ENCODE measurements at regions not wholly inside any gene's neighbourhood (a gene's known extent, or its start where the extent isn't known, plus 50 kb on each side); places are given as distances from the start of the nearest gene placed in this dataset.

DNA sequence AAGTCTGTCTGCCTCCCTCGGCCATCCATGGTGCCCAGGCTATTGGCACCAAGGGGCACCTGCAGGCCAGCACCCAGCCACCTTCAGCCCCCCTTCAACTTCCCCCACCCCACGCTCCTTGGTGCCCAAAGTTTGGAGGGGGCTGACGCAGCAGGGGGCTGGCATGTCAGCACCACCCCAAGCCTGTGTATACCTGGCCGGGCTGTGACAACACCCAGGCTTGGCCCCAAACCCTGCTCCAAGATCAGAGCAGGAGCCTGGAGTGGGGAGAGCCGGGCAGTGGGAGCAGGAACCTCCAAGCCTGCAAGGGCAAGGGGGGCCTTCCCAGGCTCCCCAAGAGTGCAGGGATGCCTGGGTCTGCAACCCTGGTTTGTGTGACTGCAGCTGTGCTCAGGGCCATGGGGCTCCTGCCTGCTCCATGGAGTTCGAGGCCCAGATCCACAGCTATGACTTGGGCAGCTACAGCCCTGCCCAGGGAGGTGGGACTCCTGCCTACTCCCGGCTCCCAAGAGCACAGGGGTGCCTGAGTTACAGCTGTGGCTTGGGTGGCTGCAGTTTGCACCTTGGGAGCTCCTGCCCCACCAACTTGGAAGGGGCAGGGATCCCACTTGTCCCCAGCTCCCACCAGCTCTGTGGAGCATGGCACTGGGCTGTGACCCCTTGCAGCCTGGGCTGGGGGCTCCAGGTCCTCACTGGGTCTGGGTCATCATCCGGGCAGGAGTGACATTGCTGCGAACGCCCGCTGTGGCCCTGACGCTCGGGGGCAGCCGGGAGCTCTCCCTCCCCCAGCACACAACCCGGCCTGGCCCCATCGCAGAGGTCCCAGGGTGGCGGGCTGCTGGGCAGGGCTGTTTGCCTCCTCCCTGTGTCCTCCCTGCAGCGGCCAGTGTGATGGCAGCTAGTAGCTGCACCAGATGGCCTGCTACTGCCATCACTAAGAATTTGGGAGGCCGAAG is 175.5 kb upstream of the SDK2 start:
- intact Hi-C loops (cut with DNase I; ENCODE audit: low total_unique reads), result no loop called here
- TF ChIP-seq CTCF (IDR thresholded peaks at IDR 0.05) (no peak), POLR2A (IDR thresholded peaks at IDR 0.05) (no peak)
- DNase-seq (ENCODE audit: low spot score in 2 of 2), result peak in 1 of 2 donors; percentile 66
- 89 to 91% methylated on average over 14 to 16 of the region's 19 CpGs for WGBS, 2 donors
- H3K4me3 ChIP-seq (ENCODE audit: low read depth, poor library complexity, severe bottlenecking), result no peak overlapping the region

DNA sequence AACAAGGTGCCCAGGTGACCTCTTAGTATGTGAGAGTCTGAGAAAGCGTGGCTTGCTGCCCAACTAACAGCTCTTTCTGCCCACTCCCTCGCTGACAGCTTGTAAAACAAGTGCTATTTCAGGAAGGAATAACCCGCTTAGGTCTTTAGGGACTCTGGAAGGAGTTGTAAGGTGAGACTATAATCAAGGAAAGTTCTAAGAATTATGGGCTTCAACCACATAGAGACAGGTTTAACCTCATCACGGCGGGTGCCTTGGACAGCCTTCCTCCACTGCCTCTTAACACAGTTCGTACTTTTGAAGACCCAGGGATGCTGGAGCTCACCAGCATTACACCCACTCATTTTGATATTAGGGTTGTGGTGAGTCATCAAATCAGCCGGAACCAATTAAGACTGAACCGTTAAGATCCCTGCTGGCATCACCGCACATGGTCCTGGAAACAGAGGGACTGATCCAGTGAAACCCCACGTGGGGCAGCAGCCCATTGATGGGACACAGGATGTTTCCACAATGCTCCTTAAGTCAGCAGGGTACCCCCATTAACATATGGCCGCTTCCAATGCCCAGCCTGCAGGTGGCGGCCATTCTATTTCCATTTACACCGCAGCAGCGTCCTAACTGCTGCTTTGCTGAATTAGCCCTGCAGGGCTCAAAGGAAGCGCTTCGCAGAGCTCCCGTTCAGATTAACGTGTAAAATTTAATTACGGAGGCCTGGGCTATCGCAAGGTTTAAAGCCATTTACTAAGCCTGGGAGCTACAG is 176.6 kb upstream of the SDK2 start:
- no peak overlapping the region for H3K4me3 ChIP-seq (ENCODE audit: low read depth, poor library complexity, severe bottlenecking)
- intact Hi-C loops (cut with DNase I; ENCODE audit: low total_unique reads), result no loop called here
- WGBS, 2 donors, result 17 to 26% methylated on average over 20 of the region's 20 CpGs
- TF ChIP-seq POLR2A (IDR thresholded peaks at IDR 0.05), result no peak
- no peak for TF ChIP-seq CTCF (IDR thresholded peaks at IDR 0.05)
- peak in 1 of 2 donors; percentile 79 for DNase-seq (ENCODE audit: low spot score in 2 of 2)

- intact Hi-C loops (cut with DNase I; ENCODE audit: low total_unique reads), result no loop called here
- no peak for TF ChIP-seq CTCF (IDR thresholded peaks at IDR 0.05)
- TF ChIP-seq POLR2A (IDR thresholded peaks at IDR 0.05), result no peak
Measured at GRCh38 chr17:73821665-73822064, 177.4 kb upstream of the SDK2 start.

DNA sequence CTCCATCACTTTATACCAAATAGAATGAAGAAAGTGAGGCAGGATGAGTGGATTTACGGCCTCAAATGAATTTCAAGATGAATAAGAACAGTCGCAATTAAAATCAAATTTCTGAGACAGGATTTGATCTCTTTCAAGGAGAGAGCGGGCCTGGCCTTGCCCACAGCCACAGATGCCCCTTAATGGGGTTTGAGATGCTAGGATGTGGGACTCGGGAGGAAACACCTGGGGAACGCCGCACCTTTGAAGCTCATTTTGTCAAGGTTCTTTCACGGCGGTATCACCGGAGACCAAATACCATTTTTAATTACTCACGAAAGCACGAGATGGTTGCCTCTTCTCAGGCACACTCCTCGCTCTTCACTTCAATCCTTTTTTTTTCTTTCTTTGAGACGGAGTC is 178.1 kb upstream of the SDK2 start:
- no peak overlapping the region for H3K4me3 ChIP-seq (ENCODE audit: low read depth, poor library complexity, severe bottlenecking)
- intact Hi-C loops (cut with DNase I; ENCODE audit: low total_unique reads), result no loop called here
- WGBS, 2 donors, result 91% methylated on average over 13 of the region's 13 CpGs
- TF ChIP-seq CTCF (IDR thresholded peaks at IDR 0.05) (no peak), POLR2A (IDR thresholded peaks at IDR 0.05) (no peak)
- DNase-seq (ENCODE audit: low spot score in 2 of 2), result peak in 1 of 2 donors; percentile 15

More at GRCh38 chr17:73821665-73822064, 177.4 kb upstream of the SDK2 start:
- WGBS, 2 donors, result 95 to 100% methylated on average over 2 of the region's 2 CpGs
- DNase-seq (ENCODE audit: low spot score in 2 of 2), result no peak
- H3K4me3 ChIP-seq (ENCODE audit: low read depth, poor library complexity, severe bottlenecking), result no peak overlapping the region

DNA sequence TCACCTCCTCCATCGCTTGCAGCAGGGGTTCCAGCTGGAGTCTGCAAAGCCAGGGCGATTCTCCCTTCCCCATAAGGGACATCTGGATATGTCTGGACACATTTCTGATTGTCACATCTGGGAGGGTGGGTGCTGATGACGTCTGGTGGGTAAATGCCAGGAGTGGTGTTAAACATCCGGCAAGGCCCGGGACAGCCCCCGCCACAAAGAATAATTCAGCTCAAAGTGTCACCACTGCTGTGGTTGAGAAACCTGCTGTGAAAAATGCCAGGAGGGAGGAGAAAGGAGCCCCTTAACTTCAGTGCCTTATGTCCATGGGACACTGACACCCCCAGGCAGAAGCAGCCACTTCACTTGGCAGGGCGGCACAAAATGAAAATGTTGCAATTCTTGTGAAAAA is 179.4 kb upstream of the SDK2 start:
- WGBS, 2 donors, result 67 to 72% methylated on average over 7 of the region's 7 CpGs
- DNase-seq (ENCODE audit: low spot score in 2 of 2), result peak in 1 of 2 donors; percentile 60
- intact Hi-C loops (cut with DNase I; ENCODE audit: low total_unique reads), result no loop called here
- H3K4me3 ChIP-seq (ENCODE audit: low read depth, poor library complexity, severe bottlenecking), result no peak overlapping the region
- TF ChIP-seq POLR2A (IDR thresholded peaks at IDR 0.05) (no peak), CTCF (IDR thresholded peaks at IDR 0.05) (no peak)

Data from lower leg skin (tissue), 4 donors.